ENCODE measurements at regions not wholly inside any gene's neighbourhood (a gene's known extent, or its start where the extent isn't known, plus 50 kb on each side); places are given as distances from the start of the nearest gene placed in this dataset.

GRCh38 chr11:129248618-129249017 is 56.5 kb upstream of the ARHGAP32 start (continued):
- TF ChIP-seq ZNF589 (CRISPR knock-in tag; conservative IDR thresholded peaks at IDR 0.05) (no peak), ATM (IDR thresholded peaks at IDR 0.05; ENCODE audit: borderline replicate concordance) (no peak), ZFY (CRISPR knock-in tag; IDR thresholded peaks at IDR 0.05) (no peak), ATF4 (CRISPR knock-in tag; IDR thresholded peaks at IDR 0.05) (0 out of 4 replicates have a peak, but pooled peaks of 1 of the 2 experiments have one; percentile 22), SMAD9 (CRISPR knock-in tag; IDR thresholded peaks at IDR 0.05) (no peak), ZNF687 (CRISPR knock-in tag; IDR thresholded peaks at IDR 0.05) (no peak), ZBTB8A (CRISPR knock-in tag; IDR thresholded peaks at IDR 0.05; ENCODE audit: borderline replicate concordance, low read depth) (no peak), ZNF775 (CRISPR knock-in tag; IDR thresholded peaks at IDR 0.05; ENCODE audit: borderline replicate concordance) (no peak), ARNTL (CRISPR knock-in tag; IDR thresholded peaks at IDR 0.05) (0 out of 2 replicates have a peak, but pooled peaks have one; percentile 31), ZBTB33 (CRISPR knock-in tag; IDR thresholded peaks at IDR 0.05) (0 out of 2 replicates have a peak, but pooled peaks have one; percentile 39), NAIF1 (CRISPR knock-in tag; IDR thresholded peaks at IDR 0.05; ENCODE audit: borderline replicate concordance) (no peak), KLF12 (CRISPR knock-in tag; IDR thresholded peaks at IDR 0.05; ENCODE audit: borderline replicate concordance) (no peak), SMARCC2 (IDR thresholded peaks at IDR 0.05) (no peak), ZNF333 (CRISPR knock-in tag; IDR thresholded peaks at IDR 0.05; ENCODE audit: borderline replicate concordance) (no peak), YEATS4 (CRISPR knock-in tag; IDR thresholded peaks at IDR 0.05; ENCODE audit: borderline replicate concordance) (no peak), HIC2 (CRISPR knock-in tag; IDR thresholded peaks at IDR 0.05; ENCODE audit: low read depth) (no peak), ATF6 (CRISPR knock-in tag; conservative IDR thresholded peaks at IDR 0.05) (no peak)

Measured in HepG2 (cell line).